Ureter (tissue), 1 donor: ENCODE measurements at regions not wholly inside any gene's neighbourhood (a gene's known extent, or its start where the extent isn't known, plus 50 kb on each side); places are given as distances from the start of the nearest gene placed in this dataset.

ENCODE experiments used
- DNase-seq: peaks from one replicate; pipeline ENCODE4 v3.0.0-alpha.2; 2020; ENCODE audit warnings: low spot score
- donor health status: DM: yes; HTN: yes; CAD: no.

- no peak for DNase-seq
These were observed 213.0 kb downstream of the TRIB2 start for GRCh38 chr2:12929758-12930157.

- no peak for DNase-seq
These were observed 213.7 kb downstream of the TRIB2 start for GRCh38 chr2:12930391-12930790.

GRCh38 chr2:12931186-12931844 is 214.6 kb downstream of the TRIB2 start:
- no peak for DNase-seq

GRCh38 chr2:12932192-12932591 is 215.5 kb downstream of the TRIB2 start:
- no peak for DNase-seq

- no peak for DNase-seq
These were observed 217.5 kb downstream of the TRIB2 start for GRCh38 chr2:12934146-12934756.

DNA sequence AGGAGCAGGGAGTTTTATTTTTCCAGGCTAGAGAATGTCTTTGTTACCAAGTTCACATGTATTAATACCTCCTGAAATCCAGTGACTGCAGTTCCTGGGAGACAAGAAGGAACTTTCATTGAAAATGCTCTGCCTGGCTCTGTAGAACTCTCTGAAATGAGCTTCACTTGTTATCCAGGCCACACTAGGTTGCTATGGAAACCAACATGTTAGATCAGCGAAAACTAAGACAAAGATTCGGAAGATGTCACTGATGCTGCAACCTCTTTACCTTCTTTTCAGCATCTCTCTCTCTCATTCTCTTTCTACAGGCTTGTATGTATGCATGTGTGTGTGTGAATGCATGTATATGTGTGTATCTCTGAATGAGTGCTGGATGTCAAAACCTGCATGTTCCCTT is 218.5 kb downstream of the TRIB2 start:
- no peak for DNase-seq

DNA sequence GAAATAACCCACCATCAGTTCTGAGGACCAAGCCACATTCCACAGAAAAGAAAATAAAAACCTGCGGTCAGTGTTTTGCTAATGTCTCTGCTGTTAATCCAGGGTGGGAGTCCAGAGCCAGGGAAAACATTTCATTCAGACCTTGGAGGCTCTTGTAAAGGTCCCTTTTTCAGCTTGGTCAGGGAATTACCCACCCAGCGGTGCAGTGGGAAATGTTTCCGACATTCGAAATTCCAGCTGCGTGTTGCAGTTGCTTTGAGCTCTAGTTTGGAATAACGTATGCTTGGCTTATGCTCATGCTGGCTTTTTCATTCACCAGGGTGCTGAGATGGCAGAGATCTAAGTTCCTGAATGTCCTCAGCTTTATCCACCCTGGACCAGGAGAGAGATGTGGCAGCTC is 219.1 kb downstream of the TRIB2 start:
- DNase-seq = no peak

DNA sequence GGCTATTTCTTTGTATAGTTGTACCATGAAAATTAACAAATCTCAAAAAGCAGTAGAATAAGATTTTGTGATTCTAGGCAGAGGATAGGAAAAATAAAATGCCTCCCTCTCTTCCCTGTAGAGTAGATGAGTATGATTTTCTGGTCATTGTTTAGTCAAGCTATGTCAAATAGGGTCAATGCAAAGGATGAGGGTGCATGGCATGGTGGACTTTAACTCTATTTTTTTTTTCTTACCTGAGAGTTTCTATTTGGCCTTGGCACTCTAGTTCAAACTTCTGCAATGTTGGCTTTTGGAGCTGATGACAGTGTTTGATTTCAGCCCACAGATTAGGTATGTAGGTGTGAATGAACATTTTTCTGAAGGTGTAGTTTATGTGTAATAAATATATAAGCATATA is 224.5 kb downstream of the TRIB2 start:
- no peak for DNase-seq

DNA sequence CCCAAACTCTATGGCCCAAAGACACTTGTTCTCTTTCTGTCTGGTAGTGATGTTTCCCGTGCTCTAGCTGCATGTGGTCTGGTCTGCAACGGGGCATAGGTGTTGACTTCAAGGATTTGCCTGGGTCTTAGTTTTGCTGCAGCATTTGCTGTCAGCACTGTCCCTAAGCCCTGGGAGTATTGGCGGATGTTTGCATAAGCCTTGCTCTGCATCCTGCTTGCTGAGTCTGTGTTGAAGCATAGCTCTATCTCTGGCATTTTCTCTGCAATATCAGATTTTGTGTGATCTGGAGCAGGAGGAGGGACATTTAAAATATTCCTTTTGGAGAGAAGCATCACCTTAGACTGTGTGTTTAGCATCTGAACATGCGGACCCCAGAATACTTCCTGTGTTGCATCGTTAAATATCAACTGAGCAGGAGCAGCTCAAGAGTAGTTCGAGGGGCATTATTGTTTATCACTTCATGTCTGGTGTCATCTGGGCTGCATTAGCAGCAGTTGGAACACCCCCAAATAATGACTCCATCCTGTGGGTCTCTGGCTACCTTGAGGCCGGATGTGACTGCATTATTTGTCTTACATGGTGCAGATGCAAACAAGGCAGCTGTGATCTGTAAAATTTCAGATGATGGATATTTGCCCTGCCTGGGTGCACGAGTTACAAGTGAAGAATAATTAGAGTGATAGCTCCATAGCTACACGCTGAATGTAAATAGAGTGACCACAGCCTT is 231.7 kb downstream of the TRIB2 start:
- DNase-seq = no peak

DNA sequence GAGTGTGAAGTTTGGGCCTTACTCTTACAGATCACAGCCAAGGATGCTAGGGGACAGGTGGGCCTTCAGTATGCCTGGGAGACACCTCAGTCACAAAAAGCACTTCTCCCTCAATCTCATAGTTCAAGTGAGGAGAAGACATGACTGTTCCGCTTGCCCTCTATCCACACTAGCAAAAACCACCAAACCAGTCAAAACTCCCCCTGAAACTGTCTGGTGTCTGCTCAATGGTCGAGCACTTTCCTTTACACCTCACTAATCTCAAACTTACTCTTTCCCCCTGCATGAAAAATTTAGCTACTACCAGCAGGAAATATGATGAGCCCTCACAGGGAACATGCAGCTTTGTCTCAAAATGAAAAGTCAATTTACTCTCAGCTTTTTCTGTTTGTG is 232.2 kb downstream of the TRIB2 start:
- DNase-seq = no peak

DNA sequence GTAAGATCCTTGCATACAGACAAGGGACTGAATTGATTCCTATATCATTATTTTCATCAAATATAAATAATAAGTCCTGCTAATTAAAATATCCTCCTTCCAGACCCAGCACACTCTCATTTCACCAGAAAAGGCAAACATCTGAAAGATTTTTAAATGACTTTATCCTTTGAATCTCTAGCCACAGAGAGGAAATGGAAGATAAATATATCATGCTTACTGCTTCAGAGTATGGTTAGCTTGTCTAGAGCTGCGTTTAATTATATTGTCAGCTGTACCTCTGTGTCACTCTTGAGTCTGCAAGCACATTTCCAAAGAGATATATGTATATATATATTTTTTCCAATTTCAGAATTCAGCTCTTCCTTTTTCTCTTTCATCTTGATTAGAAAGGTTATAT is 232.7 kb downstream of the TRIB2 start:
- no peak for DNase-seq

DNA sequence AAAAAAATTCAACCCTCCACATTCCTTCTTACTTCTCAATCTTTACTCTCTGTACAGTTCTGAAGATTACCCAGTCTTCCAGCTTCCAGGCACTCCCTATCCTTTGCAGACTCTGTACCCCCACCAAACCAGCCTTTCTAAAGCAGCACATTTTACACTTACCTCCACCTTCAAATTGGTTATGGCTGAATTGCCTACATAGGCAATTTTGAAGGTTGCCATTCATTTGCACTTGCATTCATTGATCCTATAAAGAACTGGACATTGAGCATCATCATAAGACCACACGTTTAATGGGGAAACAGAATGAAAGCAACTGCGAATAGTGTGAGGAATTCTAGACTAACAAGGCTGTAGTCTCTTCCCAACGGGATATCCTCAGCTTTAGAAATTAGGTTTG is 233.4 kb downstream of the TRIB2 start:
- no peak for DNase-seq

DNA sequence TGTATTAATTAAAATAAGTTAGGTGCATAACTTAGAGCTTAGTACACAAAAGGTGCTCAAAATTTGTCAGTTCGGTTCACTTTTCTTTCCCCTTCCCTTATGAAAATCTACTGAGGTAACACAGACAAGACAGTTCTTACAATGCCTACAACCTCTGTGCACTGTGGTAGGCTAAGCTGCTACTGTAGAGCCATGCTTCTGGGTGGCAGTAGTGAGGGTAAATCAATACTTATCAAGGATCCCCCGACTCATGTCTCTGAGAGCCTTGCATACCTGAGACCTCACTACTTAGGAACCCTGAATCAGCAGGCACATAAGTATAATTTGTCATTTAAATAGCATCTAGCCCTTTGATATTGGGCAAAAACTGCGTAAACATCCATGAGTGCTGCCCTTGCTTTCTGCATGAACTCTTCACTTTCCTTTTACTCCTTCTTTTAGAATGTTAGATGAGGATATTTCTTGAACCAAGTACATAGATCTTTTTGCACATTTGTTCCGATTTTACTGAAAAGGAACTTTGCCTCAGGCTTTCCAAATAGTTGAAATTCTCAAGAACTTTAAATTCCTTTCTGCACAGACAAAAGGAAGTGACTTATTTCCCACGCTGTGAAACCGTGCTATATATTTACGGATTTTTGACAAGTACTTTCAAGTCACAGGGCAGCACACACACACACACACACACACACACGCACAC is 234.4 kb downstream of the TRIB2 start:
- DNase-seq = no peak

- no peak for DNase-seq
These were observed 234.9 kb downstream of the TRIB2 start for GRCh38 chr2:12951657-12951973.

- DNase-seq = no peak
These were observed 236.9 kb downstream of the TRIB2 start for GRCh38 chr2:12953596-12953995.

DNA sequence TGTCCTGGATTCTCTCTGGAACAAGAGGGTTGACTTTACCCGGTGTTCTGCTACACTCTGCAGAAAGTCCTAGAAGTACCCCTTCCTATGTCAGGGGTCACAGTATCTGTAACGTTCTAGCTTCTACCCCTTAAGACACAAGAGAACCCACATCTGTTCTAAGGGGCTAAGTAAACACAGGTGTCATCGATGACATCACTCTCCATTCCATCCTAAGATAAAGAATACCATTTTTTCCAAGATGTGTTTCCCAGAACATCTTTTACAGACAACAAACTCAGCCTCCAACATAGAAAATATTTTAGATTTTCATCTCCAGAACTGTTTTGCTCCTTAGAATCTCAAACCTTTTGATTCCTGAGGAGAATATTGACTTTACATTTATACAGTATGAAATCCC is 239.1 kb downstream of the TRIB2 start:
- no peak for DNase-seq

DNA sequence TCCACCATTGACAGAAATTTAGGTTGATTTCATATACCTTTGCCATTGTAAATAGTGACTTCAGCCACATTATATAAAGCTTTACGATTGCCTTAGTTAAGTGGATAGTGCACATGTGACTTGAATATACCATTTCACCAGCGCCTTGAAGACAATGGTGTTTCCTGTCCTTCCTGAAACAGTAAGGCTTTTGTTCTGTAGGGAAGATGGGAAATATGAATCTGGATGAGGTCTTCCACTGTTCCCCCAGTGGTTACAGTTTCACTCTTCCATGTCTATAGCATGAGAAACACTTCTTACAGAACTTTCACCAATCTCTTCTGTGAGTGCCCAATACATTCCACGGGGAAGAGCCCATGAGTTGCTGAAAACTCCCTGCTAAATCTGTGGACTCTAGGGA is 240.5 kb downstream of the TRIB2 start:
- no peak for DNase-seq

DNA sequence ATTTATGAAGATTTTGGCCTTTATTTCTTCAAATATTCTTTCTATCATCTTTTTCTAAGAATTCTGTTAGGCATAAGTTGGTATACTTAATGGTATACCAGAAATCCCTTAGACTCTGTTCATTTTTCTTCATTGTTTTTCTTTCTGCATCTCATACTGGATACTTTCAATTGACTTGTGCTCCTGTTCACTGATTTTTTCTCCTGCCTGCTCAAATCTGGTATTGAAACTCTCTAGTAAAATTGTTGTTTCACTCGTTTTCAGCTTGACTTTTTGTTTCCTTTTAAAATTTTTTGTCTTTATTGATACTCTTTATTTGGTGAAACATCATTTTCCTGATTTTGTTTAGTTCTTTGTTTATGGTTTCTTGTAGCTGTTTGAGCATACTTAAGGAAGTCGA is 243.2 kb downstream of the TRIB2 start:
- DNase-seq = no peak

DNA sequence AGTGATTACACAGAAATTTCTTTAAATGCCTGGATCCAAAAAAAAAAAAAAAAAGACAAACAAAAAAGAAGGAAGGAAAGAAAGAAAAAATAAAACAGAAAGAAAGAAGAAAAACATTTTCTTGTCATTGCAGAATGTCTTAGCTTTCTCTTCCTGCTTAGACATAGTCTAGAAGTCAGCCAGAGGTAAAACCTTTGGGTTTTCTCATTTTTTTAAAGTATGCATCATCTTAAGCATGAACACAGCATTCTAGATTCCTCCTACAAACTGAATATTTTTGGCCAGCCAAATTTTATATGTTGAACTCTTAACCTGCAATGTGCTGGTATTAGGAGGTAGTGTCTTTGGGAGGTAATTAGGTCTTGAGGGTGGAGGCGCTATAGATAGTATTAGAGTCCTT is 243.9 kb downstream of the TRIB2 start:
- no peak for DNase-seq

DNA sequence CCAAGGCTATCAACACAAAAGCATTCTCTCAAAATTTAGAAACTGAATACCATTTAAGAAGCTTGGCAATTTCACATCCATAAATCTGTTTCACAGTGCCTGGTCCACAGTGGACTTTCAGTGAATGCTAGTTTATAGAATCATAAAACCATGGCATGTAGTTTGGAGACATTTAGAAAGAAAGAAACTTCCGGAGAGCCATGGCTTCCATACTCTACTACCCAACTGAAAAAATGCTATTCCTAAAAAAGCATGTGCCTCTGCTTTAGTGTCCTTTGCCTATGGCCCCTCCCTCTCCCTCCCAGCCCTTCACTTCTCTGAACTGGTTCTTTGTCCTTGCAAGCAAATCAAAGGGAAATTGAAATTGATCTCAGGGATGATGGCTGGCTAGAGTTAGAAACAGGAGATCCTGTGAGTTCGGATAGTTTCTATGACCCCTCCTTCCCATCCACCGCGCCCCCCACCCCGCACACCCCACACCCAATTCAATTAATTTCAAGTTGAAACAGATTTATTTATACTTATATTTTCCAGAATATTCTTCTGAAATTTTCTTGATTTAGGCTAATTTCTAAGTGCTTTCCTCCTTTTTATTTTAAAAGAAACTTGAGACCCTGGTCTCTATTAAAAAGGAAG is 248.3 kb downstream of the TRIB2 start:
- DNase-seq = no peak

DNA sequence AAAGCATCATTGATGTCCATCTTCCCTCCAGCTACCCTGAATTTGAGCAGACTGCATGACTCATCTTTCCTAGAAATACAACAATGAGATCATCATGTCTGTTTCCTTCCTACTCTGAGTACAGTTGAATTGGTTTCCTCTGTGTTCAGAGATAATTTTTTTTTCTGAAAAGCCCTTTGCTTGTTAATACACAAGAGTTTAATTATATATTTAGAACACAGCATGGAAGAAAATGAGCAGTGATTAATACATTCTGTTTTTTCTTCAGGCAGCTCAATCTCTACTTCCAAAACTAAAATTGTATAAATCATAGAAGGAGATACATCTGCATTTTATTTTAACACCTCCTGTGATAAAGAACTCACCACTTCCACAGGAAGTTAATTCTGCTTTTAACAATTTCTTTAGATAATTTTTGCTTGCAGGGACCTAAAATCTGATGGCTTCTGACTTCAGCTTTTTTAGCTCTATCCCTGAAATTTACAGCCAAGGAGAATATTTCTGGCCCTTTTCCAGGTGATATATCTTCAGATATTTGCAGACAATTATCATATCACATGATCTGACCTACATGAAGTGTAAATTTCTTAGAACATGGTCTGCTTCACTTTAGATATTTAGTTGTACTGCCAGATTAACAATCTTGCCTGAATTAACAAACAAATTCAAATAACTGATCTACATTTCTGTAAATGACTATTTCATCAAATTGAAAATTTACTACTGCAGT is 249.0 kb downstream of the TRIB2 start:
- no peak for DNase-seq

DNA sequence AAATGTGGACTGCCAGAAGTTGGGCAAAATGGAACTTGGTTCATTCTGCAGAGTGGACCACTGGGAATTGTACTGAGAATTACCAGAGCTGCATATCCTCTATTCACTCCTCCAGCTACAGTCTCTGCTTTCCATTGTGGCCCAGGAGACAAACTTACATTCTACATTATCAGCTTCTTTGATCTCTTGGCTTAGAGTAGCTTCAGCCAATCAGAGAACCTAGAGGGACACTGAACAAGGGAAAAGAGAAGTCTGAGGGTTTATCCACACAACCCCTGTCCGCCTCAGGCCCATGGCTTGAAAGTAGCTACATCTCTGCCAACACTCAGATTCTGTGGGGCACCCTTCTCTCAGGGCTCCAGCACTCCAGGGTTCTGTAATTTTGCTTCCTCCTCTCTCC is 251.1 kb downstream of the TRIB2 start:
- DNase-seq = no peak
